Pancreas (tissue), 10 donors: ENCODE measurements at regions not wholly inside any gene's neighbourhood (a gene's known extent, or its start where the extent isn't known, plus 50 kb on each side); places are given as distances from the start of the nearest gene placed in this dataset.

Source experiments
- ATAC-seq, 4 donors: fragments of 200-7000 bp; cut with Tn5 transposase; one replicate each; pipeline versions ENCODE4 v1.8.0 to v1.9.1; 2020; ENCODE audit warnings: mild to moderate bottlenecking in 4 of 4, moderate library complexity in 4 of 4
- DNase-seq, 6 donors: peaks; one replicate each; pipeline ENCODE4 v3.0.0-alpha.2; 2020
- FAIRE-seq: peaks from 2 replicates; lab custom pipeline; 2012; peaks lifted over from hg19 to GRCh38; lab: Jason Lieb, UNC
- H3K27ac ChIP-seq, 4 donors: fragments of 200-600 bp; sonication (generic); 1 replicate in 3 of 4; 2 replicates in 1 of 4; pipeline versions ENCODE4 v1.5.0 to v1.8.0; 2020
- H3K27me3 ChIP-seq, 4 donors: fragments of 200-600 bp; one replicate each; pipeline ENCODE4 v1.8.0; 2021
- H3K36me3 ChIP-seq, 3 donors: fragments of 200-600 bp; sonication (generic) in 1 of 3; one replicate each; pipeline versions ENCODE4 v1.5.0 to v1.8.0; 2020 to 2021
- H3K4me1 ChIP-seq, 3 donors: fragments of 200-600 bp; one replicate each; pipeline ENCODE4 v1.8.0; 2021
- H3K4me3 ChIP-seq, 4 donors: fragments of 200-600 bp; sonication (generic) in 2 of 4; one replicate each; pipeline versions ENCODE4 v1.5.0 to v1.8.0; 2020 to 2021
- H3K9me3 ChIP-seq, 4 donors: fragments of 200-600 bp; one replicate each; pipeline ENCODE4 v1.8.0; 2021
- WGBS, 2 donors: extraction: QIAGEN DNeasy Blood & Tissue Kit; methylation state at CpG; one replicate each; pipeline ENCODE4 v1.1.7; 2013; 5-methylcytosine and 5-hydroxymethylcytosine counted together
- intact Hi-C, 3 donors: fragments of 100-400 bp; cut with DNase I; formaldehyde crosslinking; loops; one replicate each; pipeline versions ENCODE4 v1.11.1 to v1.14.2; 2022
- TF ChIP-seq, protein P1 (sequence below), 4 donors: fragments of 200-600 bp; sonication (generic) in 3 of 4; IDR thresholded peaks; one replicate each; pipeline versions ENCODE4 v1.5.0 to v1.8.0; 2021; ENCODE audit warnings: antibody characterized with exemption in 4 of 4
- donor health status: healthy with polysubstance abuse.
- donor health status: DM: no; HTN: no; CAD: no; lungs with moderate emphysema.
- donor health status: DM: no; HTN: no; CAD: no.
- donor health status: control.
- donor health status: control.
- donor health status: Bipolar disorder and iron deficiency.
- donor health status: DM: yes; HTN: yes; CAD: no.
- donor health status: DM: no; HTN: no; CAD: no.
- donor health status: DM: no; HTN: no; CAD: no.
- donor health status: DM: yes; HTN: yes; CAD: no.

DNA sequence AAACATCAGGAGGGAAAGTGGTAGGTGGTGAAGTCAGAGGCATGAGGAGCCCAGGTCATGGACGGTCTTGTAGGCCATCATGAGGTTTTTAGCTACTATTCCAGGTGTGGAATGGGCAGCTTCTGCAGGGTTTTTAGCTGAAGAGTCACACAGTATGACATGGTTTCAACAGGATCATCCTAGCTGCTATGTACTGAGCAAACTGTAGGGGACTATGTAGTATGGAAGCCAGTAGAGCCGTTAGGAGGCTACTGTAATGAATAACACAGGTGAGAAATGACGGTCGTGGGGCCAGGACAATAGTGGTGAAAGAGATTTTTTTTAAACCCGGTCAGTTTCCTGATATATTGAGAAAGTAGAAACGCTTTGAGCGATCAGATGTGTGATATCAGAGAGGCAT lies 167.6 kb upstream of the FN1 start:
- Histone ChIP-seq H3K27me3 (no peaks in the 10 kb centered on the region), H3K4me3 (no peak overlapping the region), H3K9me3 (no peaks in the 10 kb centered on the region), H3K4me1 (no peaks in the 10 kb centered on the region), H3K36me3 (no peaks in the 10 kb centered on the region), H3K27ac (no peak overlapping the region)
- FAIRE-seq (no peak), DNase-seq (no peak), ATAC-seq (no peak)
- TF ChIP-seq, protein P1, sequence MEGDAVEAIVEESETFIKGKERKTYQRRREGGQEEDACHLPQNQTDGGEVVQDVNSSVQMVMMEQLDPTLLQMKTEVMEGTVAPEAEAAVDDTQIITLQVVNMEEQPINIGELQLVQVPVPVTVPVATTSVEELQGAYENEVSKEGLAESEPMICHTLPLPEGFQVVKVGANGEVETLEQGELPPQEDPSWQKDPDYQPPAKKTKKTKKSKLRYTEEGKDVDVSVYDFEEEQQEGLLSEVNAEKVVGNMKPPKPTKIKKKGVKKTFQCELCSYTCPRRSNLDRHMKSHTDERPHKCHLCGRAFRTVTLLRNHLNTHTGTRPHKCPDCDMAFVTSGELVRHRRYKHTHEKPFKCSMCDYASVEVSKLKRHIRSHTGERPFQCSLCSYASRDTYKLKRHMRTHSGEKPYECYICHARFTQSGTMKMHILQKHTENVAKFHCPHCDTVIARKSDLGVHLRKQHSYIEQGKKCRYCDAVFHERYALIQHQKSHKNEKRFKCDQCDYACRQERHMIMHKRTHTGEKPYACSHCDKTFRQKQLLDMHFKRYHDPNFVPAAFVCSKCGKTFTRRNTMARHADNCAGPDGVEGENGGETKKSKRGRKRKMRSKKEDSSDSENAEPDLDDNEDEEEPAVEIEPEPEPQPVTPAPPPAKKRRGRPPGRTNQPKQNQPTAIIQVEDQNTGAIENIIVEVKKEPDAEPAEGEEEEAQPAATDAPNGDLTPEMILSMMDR (IDR thresholded peaks at IDR 0.05): no peak
- 75 to 83% methylated on average over 7 of the region's 7 CpGs for WGBS, 2 donors
- intact Hi-C loops: no loop called here

- intact Hi-C loops: no loop called here
- Histone ChIP-seq H3K27ac (no peak overlapping the region), H3K36me3 (no peaks in the 10 kb centered on the region), H3K9me3 (no peaks in the 10 kb centered on the region), H3K4me1 (no peaks in the 10 kb centered on the region), H3K27me3 (no peaks in the 10 kb centered on the region), H3K4me3 (no peak overlapping the region)
- TF ChIP-seq, protein P1 (IDR thresholded peaks at IDR 0.05): no peak
- no peak for FAIRE-seq
- no peak for DNase-seq
- no peak for ATAC-seq
- 37 to 44% methylated on average over 3 of the region's 3 CpGs for WGBS, 2 donors
These were observed 167.1 kb upstream of the FN1 start for GRCh38 chr2:215602997-215603396.

- Histone ChIP-seq H3K4me3 (no peak overlapping the region), H3K27ac (no peak overlapping the region), H3K4me1 (no peaks in the 10 kb centered on the region), H3K36me3 (no peaks in the 10 kb centered on the region), H3K9me3 (no peaks in the 10 kb centered on the region), H3K27me3 (no peaks in the 10 kb centered on the region)
- intact Hi-C loops: no loop called here
- DNase-seq (no peak), FAIRE-seq (peak; percentile 78), ATAC-seq (no peak)
- TF ChIP-seq, protein P1 (IDR thresholded peaks at IDR 0.05): no peak
- WGBS, 2 donors: 50 to 74% methylated on average over 2 of the region's 2 CpGs
These were observed 166.3 kb upstream of the FN1 start for GRCh38 chr2:215601990-215602721.

- intact Hi-C loops: no loop called here
- H3K27me3 ChIP-seq: no peaks in the 10 kb centered on the region
- no peak overlapping the region for H3K4me3 ChIP-seq
- TF ChIP-seq, protein P1 (IDR thresholded peaks at IDR 0.05): no peak
- no peaks in the 10 kb centered on the region for H3K9me3 ChIP-seq
- H3K4me1 ChIP-seq: no peaks in the 10 kb centered on the region
- WGBS, 2 donors: 76 to 83% methylated on average over 3 of the region's 3 CpGs
- no peak overlapping the region for H3K27ac ChIP-seq
- no peak for ATAC-seq
- DNase-seq: no peak
- H3K36me3 ChIP-seq: no peaks in the 10 kb centered on the region
- FAIRE-seq: no peak
These were observed 165.7 kb upstream of the FN1 start for GRCh38 chr2:215601526-215601925.

DNA sequence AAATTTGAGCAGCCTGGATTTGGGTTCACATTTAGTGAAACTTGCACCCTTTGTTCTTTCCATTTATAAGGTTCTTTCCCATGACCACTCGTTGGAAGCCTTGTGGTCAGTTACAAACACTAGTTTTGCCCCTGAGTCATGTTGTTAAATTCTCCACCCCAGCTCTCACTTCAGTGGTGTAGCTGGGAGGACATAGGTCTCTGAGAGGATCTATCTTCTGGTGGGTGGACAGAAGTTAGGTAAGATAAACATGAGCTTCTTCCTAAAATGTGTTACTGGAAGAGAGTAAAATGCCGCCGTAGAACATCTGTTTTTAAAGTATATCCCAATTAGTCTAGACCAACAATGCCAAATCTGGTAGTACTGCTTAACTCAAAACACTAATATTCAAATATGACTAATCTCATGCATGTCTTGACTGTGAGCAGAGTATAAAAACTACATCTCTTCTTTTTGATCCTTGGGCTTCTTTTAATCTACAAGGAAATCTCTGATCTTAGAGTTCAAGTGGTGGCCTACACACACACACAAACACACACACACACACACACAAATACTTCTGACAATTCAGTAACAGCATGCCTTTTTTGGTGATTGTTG lies 162.6 kb upstream of the FN1 start:
- H3K27ac ChIP-seq: no peak overlapping the region
- TF ChIP-seq, protein P1 (IDR thresholded peaks at IDR 0.05): no peak
- no peak overlapping the region for H3K4me3 ChIP-seq
- H3K4me1 ChIP-seq: no peaks in the 10 kb centered on the region
- intact Hi-C loops: no loop called here
- peak in 2 of 4 donors; percentile 23 to 37 for ATAC-seq
- no peak for FAIRE-seq
- H3K36me3 ChIP-seq: no peaks in the 10 kb centered on the region
- H3K9me3 ChIP-seq: no peaks in the 10 kb centered on the region
- no peak for DNase-seq
- 62 to 75% methylated on average over 3 of the region's 3 CpGs for WGBS, 2 donors
- H3K27me3 ChIP-seq: no peaks in the 10 kb centered on the region
